B cell (primary cell): ENCODE measurements at regions not wholly inside any gene's neighbourhood (a gene's known extent, or its start where the extent isn't known, plus 50 kb on each side); places are given as distances from the start of the nearest gene placed in this dataset.

Experiments used
- EZH2 ChIP-seq: IDR thresholded peaks from 2 replicates; pipeline ENCODE4 v1.6.1; 2012; ENCODE audit warnings: borderline replicate concordance, low read depth, mild to moderate bottlenecking, moderate library complexity, low read length; ENCODE audit not compliant: insufficient read depth, poor library complexity, severe bottlenecking
- TF ChIP-seq, protein P1 (sequence below): fragments of 200-600 bp; IDR thresholded peaks from one replicate; pipeline ENCODE4 v1.8.0; 2022; ENCODE audit warnings: antibody characterized with exemption, mild to moderate bottlenecking

DNA sequence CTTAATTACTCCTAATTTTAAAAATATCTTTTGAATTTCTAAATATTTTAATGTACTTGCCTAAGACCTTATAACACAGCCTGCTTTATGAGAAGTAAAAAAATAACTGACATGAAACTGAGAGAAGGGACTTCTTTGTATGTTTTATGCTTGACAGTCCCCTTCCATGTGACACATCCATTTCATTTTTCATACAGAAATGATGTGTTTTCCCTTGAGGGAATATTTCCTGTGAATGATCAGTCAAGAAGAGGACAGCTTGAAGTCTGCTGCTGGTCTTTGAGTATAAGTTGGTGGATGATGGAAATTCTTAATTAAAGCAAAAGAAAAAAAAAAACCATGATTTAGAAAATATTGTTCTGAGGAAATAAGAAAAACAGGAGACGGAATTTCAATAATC lies 230.4 kb upstream of the KLHL1 start:
- TF ChIP-seq, protein P1, sequence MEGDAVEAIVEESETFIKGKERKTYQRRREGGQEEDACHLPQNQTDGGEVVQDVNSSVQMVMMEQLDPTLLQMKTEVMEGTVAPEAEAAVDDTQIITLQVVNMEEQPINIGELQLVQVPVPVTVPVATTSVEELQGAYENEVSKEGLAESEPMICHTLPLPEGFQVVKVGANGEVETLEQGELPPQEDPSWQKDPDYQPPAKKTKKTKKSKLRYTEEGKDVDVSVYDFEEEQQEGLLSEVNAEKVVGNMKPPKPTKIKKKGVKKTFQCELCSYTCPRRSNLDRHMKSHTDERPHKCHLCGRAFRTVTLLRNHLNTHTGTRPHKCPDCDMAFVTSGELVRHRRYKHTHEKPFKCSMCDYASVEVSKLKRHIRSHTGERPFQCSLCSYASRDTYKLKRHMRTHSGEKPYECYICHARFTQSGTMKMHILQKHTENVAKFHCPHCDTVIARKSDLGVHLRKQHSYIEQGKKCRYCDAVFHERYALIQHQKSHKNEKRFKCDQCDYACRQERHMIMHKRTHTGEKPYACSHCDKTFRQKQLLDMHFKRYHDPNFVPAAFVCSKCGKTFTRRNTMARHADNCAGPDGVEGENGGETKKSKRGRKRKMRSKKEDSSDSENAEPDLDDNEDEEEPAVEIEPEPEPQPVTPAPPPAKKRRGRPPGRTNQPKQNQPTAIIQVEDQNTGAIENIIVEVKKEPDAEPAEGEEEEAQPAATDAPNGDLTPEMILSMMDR, result no peak
- no peak for TF ChIP-seq EZH2
